Neural progenitor cell (in vitro differentiated cells): ENCODE measurements at regions not wholly inside any gene's neighbourhood (a gene's known extent, or its start where the extent isn't known, plus 50 kb on each side); places are given as distances from the start of the nearest gene placed in this dataset.

ENCODE experiments used
- EZH2 ChIP-seq: fragments of 200-600 bp; sonication (generic); IDR thresholded peaks from 2 replicates; pipeline ENCODE4 v1.6.1; 2017; ENCODE audit warnings: antibody characterized with exemption, mild to moderate bottlenecking, moderate library complexity
- TF ChIP-seq, protein P1 (sequence below): fragments of 200-600 bp; sonication (generic); IDR thresholded peaks from 2 replicates; pipeline ENCODE4 v1.5.1; 2017; ENCODE audit warnings: antibody characterized with exemption, mild to moderate bottlenecking

DNA sequence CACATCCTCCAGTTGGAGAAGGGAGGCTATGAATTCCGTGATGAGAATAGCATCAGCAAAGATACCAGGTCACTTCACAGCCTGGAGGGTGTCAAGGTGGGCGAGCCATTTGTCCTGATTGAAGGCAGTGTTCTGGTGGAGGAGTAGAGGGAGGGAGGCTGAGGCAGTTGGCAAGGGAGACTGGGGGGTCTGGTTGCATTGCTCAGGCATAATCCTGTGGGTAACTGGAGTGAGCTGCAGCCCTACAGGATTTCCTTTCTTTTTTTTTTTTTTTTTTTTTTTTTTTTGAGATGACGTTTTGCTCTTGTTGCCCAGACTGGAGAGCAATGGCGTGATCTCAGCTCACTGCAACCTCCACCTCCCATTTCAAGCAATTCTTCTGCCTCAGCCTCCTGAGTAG, 223.9 kb upstream of the KLF4 start:
- TF ChIP-seq, protein P1, sequence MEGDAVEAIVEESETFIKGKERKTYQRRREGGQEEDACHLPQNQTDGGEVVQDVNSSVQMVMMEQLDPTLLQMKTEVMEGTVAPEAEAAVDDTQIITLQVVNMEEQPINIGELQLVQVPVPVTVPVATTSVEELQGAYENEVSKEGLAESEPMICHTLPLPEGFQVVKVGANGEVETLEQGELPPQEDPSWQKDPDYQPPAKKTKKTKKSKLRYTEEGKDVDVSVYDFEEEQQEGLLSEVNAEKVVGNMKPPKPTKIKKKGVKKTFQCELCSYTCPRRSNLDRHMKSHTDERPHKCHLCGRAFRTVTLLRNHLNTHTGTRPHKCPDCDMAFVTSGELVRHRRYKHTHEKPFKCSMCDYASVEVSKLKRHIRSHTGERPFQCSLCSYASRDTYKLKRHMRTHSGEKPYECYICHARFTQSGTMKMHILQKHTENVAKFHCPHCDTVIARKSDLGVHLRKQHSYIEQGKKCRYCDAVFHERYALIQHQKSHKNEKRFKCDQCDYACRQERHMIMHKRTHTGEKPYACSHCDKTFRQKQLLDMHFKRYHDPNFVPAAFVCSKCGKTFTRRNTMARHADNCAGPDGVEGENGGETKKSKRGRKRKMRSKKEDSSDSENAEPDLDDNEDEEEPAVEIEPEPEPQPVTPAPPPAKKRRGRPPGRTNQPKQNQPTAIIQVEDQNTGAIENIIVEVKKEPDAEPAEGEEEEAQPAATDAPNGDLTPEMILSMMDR, result no peak
- TF ChIP-seq EZH2, result no peak
